OCI-LY7 (cell line): ENCODE measurements at regions not wholly inside any gene's neighbourhood (a gene's known extent, or its start where the extent isn't known, plus 50 kb on each side); places are given as distances from the start of the nearest gene placed in this dataset.

Experiments used
- BruUV-seq: library from RNA; stranded (reverse); fragments of 400-500 nt; replicated peaks from 2 replicates; lab custom pipeline; 2021; lab: Mats Ljungman, UMichigan
- CTCF ChIA-PET: fragments of 300-600 bp; sonication (Branson Sonifier 250); formaldehyde crosslinking; loops from one replicate; lab custom pipeline; 2022; ENCODE audit warnings: antibody characterized with exemption; ENCODE audit not compliant: unreplicated experiment; lab: Charles Lee
- POLR2A ChIA-PET: fragments of 300-600 bp; sonication (Branson Sonifier 250); formaldehyde crosslinking; loops from one replicate; lab custom pipeline; 2022; ENCODE audit warnings: antibody characterized with exemption; lab: Charles Lee
- DNase-seq: peaks from one replicate; pipeline ENCODE4 v3.0.0-alpha.2; 2015; ENCODE audit warnings: low spot score
- H2AFZ ChIP-seq: fragments of 200-600 bp; sonication (generic), shearing (Covaris generic); 2 replicates; pipeline ENCODE4 v1.6.1; 2014; ENCODE audit warnings: mild to moderate bottlenecking, antibody characterized with exemption, low read length, moderate library complexity
- H3K27ac ChIP-seq: fragments of 200-600 bp; sonication (generic); 2 replicates; pipeline ENCODE4 v1.5.1; 2014; ENCODE audit warnings: mixed run types, low read depth, mild to moderate bottlenecking, moderate library complexity, low read length, inconsistent platforms; ENCODE audit not compliant: poor library complexity, severe bottlenecking
- H3K36me3 ChIP-seq: fragments of 200-600 bp; sonication (generic); 2 replicates; pipeline ENCODE4 v1.6.1; 2014; ENCODE audit warnings: mild to moderate bottlenecking, antibody characterized with exemption, low read length, moderate library complexity, mixed read lengths; ENCODE audit not compliant: insufficient read depth
- H3K4me1 ChIP-seq: fragments of 200-600 bp; sonication (generic); 2 replicates; pipeline ENCODE4 v1.5.1; 2014; ENCODE audit warnings: mild to moderate bottlenecking, low read length; ENCODE audit not compliant: insufficient read depth, poor library complexity, severe bottlenecking
- H3K4me2 ChIP-seq: fragments of 200-600 bp; sonication (generic); 2 replicates; pipeline ENCODE4 v1.6.1; 2014; ENCODE audit warnings: mild to moderate bottlenecking, low read length
- H3K4me3 ChIP-seq: fragments of 200-600 bp; sonication (generic); 2 replicates; pipeline ENCODE4 v1.5.1; 2014; ENCODE audit warnings: mild to moderate bottlenecking, low read depth, low read length; ENCODE audit not compliant: poor library complexity, severe bottlenecking
- H3K79me2 ChIP-seq: fragments of 200-600 bp; sonication (generic); 2 replicates; pipeline ENCODE4 v1.6.1; 2016; ENCODE audit warnings: low read depth, mild to moderate bottlenecking, low read length, moderate library complexity, mixed read lengths; ENCODE audit not compliant: insufficient read depth
- H3K9me2 ChIP-seq: fragments of 200-600 bp; sonication (generic); 2 replicates; pipeline ENCODE4 v1.6.1; 2016; ENCODE audit warnings: mild to moderate bottlenecking, low read length, mixed read lengths; ENCODE audit not compliant: insufficient read depth
- H3K9me3 ChIP-seq: fragments of 200-600 bp; sonication (generic); 2 replicates; pipeline ENCODE4 v1.6.1; 2014; ENCODE audit warnings: mild to moderate bottlenecking, mixed run types, low read length, mixed read lengths
- H4K20me1 ChIP-seq: fragments of 200-600 bp; sonication (generic); 2 replicates; pipeline ENCODE4 v1.6.1; 2014; ENCODE audit warnings: mild to moderate bottlenecking, antibody characterized with exemption, low read length, moderate library complexity, mixed read lengths; ENCODE audit not compliant: insufficient read depth
- CTCF ChIP-seq: fragments of 200-600 bp; sonication (generic); conservative IDR thresholded peaks from 2 replicates; pipeline ENCODE4 v1.5.1; 2014; ENCODE audit warnings: mild to moderate bottlenecking, antibody characterized with exemption, low read length, moderate library complexity, mixed read lengths
- EZH2phosphoT487 ChIP-seq: fragments of 200-600 bp; sonication (generic); IDR thresholded peaks from 2 replicates; pipeline ENCODE4 v1.6.1; 2018; ENCODE audit warnings: low read depth, borderline replicate concordance, mild to moderate bottlenecking, mixed run types, antibody characterized with exemption, low read length, moderate library complexity, mixed read lengths
- intact Hi-C: fragments of 100-400 bp; cut with micrococcal nuclease; formaldehyde crosslinking; loops from one replicate; pipeline ENCODE4 v1.10.0; 2022; ENCODE audit not compliant: unreplicated experiment

GRCh38 chr4:8694651-8695151 is 102.1 kb downstream of the CPZ start:
- Histone ChIP-seq H3K9me2 (no peaks in the 10 kb centered on the region), H2AFZ (no peak overlapping the region), H4K20me1 (no peaks in the 10 kb centered on the region), H3K4me1 (no peaks in the 10 kb centered on the region), H3K4me2 (no peak overlapping the region), H3K4me3 (no peak overlapping the region), H3K27ac (no peak overlapping the region), H3K79me2 (no peaks in the 10 kb centered on the region), H3K9me3 (no peaks in the 10 kb centered on the region), H3K36me3 (no peaks in the 10 kb centered on the region)
- POLR2A ChIA-PET = no interaction called here
- intact Hi-C loops = no loop called here
- no peak for DNase-seq
- TF ChIP-seq CTCF = no peak
- TF ChIP-seq EZH2phosphoT487 = no peak
- no TSS peak for BruUV-seq
- CTCF ChIA-PET = no interaction called here

GRCh38 chr4:8694226-8694625 is 101.7 kb downstream of the CPZ start:
- no peak overlapping the region for H3K4me3 ChIP-seq
- no peaks in the 10 kb centered on the region for H4K20me1 ChIP-seq
- intact Hi-C loops = no loop called here
- no peak overlapping the region for H2AFZ ChIP-seq
- POLR2A ChIA-PET = no interaction called here
- H3K79me2 ChIP-seq = no peaks in the 10 kb centered on the region
- CTCF ChIA-PET = no interaction called here
- H3K9me2 ChIP-seq = no peaks in the 10 kb centered on the region
- H3K4me1 ChIP-seq = no peaks in the 10 kb centered on the region
- no peak overlapping the region for H3K4me2 ChIP-seq
- BruUV-seq = no TSS peak
- H3K9me3 ChIP-seq = no peaks in the 10 kb centered on the region
- no peak overlapping the region for H3K27ac ChIP-seq
- TF ChIP-seq EZH2phosphoT487 = no peak
- no peak for TF ChIP-seq CTCF
- no peaks in the 10 kb centered on the region for H3K36me3 ChIP-seq
- DNase-seq = no peak

- CTCF ChIA-PET = no interaction called here
- no peak overlapping the region for H3K27ac ChIP-seq
- no peaks in the 10 kb centered on the region for H3K36me3 ChIP-seq
- BruUV-seq = no TSS peak
- intact Hi-C loops = no loop called here
- no peaks in the 10 kb centered on the region for H3K79me2 ChIP-seq
- no peaks in the 10 kb centered on the region for H3K9me3 ChIP-seq
- no peak for DNase-seq
- H3K4me1 ChIP-seq = no peaks in the 10 kb centered on the region
- H4K20me1 ChIP-seq = no peaks in the 10 kb centered on the region
- no peak overlapping the region for H2AFZ ChIP-seq
- no peaks in the 10 kb centered on the region for H3K9me2 ChIP-seq
- POLR2A ChIA-PET = no interaction called here
- no peak overlapping the region for H3K4me2 ChIP-seq
- no peak for TF ChIP-seq CTCF
- no peak overlapping the region for H3K4me3 ChIP-seq
Observed at GRCh38 chr4:8691151-8691775, 98.7 kb downstream of the CPZ start.
